SHP77 treated with DMSO at 0.1 percent for 48 hours (cell line): ENCODE measurements at regions not wholly inside any gene's neighbourhood (a gene's known extent, or its start where the extent isn't known, plus 50 kb on each side); places are given as distances from the start of the nearest gene placed in this dataset.
"Not testable (repeated sequence)": the region's sequence is repeated elsewhere in the genome, so short reads cannot be mapped to it uniquely, and the experiment has no call there.

Source experiments
- DNase-seq: peaks from one replicate; lab custom pipeline; 2025; lab: John Stamatoyannopoulos, UW

DNA sequence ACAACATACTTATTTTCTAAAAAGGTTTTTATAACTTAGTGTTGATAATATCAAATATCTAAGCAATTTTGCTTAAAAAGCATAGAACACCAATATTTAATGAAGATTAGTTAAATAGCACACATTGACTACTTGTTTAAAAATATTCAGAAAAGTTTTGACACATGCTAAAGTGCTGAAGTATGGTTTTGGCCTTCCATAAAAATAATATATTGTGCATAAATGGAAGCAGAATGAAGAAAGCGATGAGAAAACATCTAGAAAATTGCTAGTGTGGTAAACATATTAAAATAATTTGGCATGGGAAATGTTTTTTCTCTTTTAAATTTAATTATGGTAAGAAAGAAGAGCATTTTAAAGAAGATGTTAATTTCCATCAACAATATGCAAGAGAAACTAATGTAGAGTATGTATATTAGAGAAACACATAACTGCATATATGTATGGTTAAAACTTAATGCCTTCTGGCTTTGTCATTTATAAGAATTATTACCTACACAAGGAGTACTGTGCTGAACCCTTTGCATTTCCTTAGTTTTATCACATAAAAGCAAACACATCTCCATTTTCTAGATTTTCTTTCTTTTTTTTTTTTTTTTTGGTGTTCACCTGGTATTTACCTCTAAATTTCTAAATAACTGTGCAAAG lies 921.0 kb upstream of the ADAMTS5 start:
- DNase-seq, result not testable (repeated sequence)

DNA sequence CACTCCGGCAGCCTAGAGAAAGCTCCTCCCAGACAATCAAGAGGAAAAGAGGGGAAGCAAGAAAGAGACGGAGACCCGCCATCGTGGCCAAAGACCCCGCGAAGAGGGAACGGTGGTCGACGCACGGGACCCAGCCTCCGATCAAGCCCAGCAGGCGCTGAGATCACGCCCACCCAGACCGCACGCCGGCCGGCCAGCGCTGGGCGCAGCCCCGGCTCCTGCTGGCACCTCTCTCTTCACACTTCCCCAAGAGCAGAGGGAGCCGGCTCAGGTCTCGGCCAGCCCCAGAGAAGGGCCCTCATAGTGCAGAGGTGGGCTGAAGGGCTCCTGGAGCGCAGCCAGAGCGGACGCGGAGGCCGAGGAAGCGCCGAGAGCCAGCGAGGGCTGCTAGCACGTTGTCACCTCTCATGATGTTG lies 918.4 kb upstream of the ADAMTS5 start:
- no peak for DNase-seq

DNA sequence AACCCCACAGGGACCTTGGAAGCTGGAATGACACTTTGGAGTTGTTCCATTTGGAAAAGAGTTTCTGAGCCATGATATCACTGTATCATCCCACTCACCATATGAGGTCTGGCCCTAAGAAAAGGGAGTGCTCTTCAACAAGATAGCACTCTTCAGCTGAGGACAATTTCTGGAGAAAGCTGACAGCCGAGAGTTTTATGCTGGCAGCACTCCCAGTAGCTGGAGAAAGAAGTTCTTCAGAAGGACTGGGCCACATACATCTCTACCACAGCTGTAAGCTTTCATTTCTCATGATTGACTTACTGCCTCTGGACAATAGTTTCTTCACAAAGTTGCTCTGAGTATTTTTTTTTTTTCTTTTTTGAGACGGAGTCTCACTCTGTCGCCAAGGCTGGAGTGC lies 914.4 kb upstream of the ADAMTS5 start:
- DNase-seq, result not testable (repeated sequence)

DNA sequence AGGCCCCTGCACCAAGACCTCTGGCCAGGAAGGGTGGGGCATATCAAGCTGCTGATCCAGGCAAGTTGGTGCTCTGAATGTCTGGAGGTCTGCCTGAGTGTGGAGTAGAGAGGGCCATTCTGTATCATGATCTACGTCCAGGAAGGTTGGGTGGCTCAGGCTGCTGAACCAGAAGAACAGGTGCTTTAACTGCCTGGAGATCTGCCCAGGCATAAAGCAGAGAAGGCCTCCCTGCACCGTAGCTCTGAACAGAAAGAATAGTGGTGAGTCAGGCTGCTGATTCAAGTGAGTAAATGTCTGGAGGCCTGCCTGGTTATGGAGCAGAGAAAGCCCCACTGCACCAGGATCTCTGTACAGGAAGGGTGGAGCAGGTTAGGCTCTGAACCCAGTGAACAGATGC lies 905.5 kb upstream of the ADAMTS5 start:
- DNase-seq, result not testable (repeated sequence)

DNA sequence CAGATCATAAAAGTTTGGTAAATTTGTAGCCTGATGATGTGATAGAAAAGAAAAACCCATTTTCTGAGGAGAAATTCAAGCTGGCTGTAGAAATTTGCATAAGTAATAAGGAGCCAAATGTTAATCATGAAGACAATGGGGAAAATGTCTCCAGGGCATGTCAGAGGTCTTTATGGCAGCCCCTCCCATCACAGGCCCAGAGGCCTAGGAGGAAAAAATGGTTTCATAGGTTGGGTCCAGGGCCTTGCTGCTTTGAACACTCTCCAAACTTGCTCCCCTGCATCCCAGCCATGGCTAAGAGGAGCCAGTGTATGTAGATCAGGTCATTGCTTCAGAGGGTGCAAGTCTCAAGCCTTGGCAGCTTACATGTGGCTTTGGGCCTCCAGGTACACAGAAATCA lies 903.9 kb upstream of the ADAMTS5 start:
- DNase-seq, result not testable (repeated sequence)

DNA sequence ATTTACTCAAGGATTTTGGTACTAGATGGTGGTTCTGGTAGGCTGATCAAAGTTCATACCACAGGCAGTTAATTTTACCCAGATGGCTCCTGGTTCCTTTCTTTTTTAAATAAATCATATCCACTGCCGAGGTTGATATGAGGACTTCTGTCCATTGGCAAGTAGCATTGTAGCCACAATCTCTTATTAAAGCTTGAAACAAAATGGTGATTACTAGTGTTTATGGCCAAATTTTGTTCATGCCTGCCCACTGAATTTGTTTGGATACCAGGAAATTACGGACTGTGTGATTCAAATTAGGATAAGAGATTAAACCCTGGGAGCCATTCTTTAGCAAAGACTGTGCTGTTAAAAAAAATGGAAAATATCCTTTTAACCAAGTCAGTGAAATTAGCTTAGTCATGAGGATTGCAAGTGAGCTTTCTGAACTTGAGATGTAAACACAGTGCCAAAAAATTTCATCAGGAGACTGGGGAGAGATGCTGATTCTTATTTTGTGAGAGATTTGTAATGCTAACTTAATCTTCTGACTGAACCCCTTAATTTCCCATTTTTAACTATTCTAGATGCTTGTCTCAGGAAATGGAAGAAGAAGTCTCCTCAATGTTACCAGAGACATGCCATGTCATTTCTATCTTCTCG lies 893.5 kb upstream of the ADAMTS5 start:
- DNase-seq, result not testable (repeated sequence)

DNA sequence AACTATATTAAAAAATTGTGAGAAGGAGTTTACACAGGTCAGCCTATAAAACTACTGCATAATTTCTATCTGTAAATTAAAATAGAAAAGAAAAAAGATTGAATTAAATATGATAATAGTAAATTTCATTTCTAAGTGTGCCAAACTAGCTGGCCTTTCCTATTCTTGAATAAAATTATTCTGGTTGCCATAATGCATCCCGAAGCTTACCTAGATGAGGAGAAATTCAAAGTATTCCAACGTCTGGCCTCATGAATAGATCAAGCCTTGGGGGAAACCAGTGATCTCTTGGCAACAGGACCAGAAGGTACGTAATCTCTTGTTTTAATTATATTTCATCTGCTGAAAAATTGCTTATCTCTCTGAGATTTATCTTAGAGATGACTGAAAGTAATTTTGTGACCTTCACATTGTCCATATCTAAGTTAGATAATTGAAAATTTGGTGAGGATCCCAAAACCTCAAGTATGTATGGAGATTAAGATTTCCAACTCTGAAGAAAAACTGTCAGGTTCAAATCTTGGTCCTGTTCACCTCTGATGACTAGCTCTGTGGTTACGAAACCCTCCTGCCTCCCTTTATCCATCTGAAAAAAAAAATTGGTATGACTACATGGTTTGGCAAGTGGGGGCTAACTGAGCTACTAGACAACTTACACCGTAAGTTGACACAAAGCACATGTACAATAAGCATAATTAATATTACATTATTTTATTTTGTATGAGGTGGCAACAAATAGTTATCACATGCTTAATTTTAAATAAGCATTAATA lies 891.4 kb upstream of the ADAMTS5 start:
- DNase-seq, result not testable (repeated sequence)

DNA sequence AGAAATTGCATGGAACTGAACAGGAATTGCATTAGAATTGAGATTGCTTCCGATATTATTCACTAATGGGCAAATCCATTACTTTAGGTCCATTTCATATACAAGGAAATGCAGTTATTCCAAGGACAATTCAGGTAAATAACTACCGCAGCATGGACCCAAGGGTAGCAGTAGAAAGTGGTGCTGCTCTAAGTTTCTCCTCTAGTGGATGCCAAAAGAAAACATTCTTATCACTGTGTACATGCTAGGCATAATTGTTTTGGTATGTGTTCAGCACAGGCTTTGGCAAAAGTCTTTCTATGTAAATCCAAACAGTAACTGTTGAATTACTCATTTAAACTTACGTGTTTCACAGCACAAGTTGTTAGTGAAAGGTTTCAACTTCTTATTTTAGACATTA lies 890.1 kb upstream of the ADAMTS5 start:
- not testable (repeated sequence) for DNase-seq

DNA sequence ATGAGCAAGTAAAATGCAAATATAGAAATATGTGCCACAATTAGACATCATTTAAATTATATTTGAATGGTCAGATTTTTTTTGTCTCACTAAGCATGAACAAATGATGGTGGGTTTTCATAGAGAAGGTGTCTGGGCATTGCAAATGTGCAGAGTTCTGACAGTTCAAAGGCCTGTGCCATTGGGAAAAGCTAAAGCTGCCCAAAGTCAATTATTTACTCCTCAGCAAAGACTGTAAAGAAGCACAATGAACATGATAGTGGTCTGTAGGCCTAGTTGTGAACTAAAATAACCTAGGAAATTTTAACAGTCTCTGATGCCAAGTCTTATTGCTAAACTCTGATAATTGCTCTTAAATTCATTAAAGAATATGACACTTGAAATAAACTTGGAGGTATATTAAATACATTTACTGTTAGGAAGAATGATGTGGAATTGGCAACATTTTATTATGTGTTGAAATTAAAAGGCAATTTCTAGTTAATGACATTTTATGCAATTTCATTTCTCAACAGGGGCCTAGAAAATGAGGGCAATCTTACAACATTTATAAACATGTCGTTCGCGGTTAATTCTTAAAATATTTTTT lies 874.3 kb upstream of the ADAMTS5 start:
- no peak for DNase-seq

DNA sequence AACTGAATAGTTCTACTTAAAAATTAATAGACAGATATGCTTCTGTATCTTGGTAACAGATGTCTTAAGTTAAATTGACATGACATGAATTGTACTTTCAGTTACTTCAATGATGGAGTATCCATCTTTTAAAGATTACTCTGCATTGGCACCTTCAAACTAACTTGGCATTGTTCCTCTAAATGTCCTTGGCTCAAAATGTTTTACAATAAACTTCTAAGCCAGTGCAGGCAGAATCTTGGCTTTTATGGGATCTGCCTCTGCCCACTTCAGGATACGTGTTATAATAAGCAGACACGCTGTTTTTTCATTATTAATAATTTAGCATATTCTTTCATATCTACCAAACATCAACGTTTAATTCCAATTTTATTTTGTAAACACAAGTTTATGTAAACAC lies 873.4 kb upstream of the ADAMTS5 start:
- DNase-seq, result no peak

DNA sequence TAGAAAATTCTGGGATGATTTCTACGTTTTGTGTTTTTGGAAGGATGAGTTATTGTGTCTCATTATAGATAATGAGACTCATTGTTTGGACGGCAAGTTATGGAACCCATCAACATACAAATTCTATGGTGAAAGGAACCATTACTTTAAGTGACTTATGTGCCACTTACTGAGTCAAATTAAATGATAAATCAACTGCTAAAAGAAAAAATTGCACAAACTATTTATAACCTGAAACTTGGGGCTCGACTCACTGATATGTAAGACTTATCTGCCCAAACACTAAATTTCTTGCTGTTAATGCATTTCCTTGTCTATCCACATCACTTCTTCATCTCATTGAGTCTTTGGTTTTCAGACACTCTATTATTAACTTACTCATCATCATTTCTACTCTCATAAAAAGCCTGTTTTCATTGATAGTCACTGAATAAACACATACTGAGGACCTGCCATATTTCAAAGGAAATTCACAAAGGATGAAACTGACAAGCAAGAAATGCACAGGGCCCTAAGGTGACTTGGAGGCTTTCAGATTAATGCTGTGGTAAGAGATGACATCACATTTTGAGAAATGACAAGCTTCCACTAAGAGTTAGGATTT lies 872.7 kb upstream of the ADAMTS5 start:
- DNase-seq, result no peak

DNA sequence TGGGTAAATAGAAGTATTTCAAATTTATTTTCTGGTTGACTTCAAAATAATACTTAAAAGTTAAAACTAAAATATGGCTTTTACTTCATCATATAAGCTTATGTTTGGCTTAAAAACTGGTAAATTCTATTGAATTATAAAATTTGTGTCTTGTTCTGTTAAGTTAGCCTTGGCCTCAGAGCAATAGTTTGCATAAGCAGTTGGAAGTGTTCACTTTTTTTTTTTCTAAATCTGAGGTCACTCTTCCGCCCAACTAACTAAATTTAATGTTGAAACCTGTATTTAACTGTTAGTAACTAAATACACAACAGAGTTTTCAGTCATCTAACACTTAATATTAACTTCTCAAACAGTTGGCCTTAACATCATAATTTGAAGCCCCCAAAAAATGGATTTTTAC lies 871.7 kb upstream of the ADAMTS5 start:
- DNase-seq, result no peak

DNA sequence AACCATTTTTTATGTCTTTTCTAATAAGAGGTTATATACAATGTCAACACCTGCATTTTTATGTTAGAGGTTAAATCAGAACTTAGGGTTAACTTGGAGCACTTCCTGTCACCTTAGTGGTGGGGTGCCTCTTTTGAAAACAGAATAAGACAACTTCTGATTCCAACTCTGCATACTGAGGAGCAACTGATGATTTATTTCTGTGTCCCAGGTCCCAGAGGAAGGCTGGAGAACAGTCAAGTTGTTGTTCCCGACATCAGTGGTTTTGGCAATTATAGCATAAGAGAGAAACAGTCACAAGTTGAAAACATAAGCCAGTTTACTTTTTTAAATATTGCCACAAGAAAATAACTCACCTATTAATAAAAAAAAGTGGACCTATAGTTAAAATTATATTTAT lies 871.0 kb upstream of the ADAMTS5 start:
- no peak for DNase-seq

DNA sequence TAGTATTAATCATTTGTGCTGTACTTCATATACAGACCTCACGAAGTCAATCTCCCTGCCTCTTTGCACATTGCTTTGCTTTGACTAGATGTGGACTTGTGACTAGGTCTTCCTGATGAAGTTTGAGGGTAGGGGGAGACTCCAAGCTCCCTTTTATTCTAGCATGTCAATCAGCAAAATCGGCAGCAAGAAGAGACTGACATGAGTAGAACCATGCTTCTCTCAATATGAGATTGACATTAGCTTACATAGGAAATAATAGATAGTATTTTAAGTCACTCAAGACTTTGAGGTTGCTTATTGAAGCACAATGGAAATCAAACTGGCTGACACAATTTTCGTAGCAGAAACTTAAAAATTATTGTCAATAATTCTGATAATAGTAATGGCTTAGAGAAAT lies 866.4 kb upstream of the ADAMTS5 start:
- DNase-seq, result no peak

DNA sequence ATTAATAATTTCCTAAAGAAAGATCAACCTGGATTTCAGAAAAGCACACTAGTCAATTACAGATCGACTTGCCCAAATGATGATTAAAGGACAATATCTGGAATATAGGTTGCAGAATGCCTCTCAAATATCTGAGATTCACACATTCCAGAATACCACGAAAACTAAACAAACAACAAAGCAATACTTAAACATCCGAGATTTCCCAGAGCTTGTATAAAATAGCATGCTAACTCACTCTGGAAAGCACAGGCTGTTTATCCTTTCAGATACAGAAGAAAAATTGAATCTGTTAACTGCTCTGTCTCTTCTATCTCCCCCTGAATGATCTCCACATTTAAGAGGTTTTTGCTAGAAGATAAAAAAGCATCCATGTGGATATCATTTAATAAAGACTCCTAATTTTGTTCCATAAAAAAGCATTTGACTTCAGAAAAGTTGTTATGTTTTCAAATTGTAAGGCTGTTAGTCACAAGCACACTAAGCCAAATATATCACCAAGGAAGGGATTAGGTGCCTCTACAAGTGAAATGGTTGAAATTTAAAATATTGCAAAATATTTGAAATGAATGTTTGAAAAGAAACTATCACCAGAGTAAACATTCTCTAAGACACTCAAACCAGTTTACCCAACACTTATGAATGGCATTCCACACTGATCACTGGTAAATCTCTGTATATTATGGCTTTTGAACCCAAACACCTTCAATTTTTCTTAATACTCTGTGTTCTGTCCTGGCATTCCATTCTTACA lies 865.1 kb upstream of the ADAMTS5 start:
- no peak for DNase-seq

DNA sequence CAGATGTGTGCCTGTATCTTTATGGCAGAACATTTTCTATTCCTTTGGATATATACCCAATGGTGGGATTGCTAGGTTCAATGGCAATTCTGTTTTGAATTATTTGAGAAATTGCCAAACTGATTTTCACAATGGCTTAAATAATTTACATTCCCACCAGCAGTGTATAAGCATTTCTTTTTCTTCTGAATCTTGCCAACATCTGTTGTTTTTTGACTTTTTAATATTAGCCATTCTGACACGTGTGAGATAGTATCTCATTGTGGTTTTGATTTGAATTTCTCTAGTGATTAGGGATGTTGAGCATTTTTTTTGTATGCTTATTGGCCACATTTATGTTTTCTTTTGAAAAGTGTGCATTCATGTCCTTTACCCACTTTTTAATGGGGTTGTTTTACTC lies 864.3 kb upstream of the ADAMTS5 start:
- DNase-seq, result no peak

DNA sequence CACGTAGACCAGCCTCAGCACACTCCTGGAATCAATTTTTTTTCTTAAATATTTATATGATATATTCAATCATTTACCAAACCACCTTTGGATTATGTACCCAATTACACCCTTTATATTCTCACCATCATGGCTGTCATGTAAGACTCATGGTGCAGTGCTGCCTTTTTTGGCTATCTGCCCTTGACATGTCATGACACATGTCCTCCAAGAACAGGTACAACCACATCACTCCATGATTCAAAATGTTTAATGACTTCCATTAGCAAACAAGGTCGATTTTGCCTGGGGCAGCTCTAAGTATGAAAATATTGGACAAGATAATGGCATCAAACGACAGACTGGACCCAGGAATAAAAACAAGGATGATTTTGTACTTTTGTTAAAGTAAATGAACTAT lies 861.1 kb upstream of the ADAMTS5 start:
- DNase-seq, result no peak

DNA sequence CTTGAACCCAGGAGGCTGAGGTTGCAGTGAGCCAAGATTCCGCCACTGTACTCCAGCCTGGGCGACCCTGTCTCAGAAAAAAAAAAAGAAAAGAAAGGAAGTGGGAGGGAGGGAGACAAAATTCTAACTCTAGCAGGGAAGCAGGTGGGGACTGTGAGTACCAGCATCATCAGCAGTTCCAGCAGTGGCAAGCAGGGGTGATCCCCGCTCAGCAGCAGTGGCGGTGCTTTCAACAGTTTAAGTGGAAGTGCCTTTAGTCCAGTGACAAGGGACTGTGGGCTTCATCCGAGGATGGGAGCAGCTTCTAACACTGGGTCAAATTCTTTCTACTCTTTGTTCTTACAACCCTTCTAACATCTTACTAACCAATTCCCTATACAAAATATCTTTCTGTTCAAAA lies 858.1 kb upstream of the ADAMTS5 start:
- no peak for DNase-seq

DNA sequence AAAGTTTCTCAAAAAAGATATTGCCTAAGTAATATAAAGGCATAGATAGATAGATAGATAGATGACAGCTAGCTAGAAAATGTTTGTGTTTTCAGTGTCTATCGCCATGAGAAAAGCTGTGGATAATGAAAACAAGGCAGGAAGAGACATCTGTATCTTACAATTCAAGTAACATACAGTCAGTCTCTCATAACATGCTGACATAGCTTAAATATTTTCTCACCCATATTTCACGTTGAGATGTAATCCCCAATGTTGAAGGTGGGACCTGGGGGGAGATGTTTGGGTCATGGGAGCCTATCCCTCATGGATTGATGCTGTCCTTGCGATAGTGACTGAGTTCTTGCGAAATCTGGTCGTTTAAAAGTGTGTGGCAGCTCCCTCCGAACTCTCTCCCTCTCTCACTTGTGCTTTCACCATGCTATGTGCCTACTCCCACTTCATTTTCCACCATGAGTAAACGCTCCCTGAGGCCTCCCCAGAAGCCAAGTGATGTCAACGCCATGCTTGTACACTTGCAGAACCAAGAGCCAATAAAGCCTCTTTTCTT lies 856.8 kb upstream of the ADAMTS5 start:
- no peak for DNase-seq

DNA sequence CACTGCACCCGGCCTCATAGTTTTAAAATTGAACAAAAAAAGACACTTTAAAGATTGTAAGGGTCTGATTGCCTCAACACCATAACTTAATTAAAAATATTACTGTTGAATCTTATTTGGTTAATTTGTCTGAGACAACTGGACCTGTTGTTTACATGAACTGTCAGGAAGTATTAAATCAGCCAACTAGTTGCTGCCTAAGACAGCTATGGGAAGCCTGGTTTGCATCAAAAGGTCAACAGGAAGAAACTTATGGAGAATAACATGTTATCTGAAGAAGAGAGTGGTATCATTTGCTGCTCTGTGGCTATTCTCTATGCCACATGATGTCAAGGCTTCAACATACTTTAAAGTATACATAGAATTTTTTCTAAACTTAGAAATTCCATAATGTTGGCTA lies 853.5 kb upstream of the ADAMTS5 start:
- DNase-seq, result no peak

DNA sequence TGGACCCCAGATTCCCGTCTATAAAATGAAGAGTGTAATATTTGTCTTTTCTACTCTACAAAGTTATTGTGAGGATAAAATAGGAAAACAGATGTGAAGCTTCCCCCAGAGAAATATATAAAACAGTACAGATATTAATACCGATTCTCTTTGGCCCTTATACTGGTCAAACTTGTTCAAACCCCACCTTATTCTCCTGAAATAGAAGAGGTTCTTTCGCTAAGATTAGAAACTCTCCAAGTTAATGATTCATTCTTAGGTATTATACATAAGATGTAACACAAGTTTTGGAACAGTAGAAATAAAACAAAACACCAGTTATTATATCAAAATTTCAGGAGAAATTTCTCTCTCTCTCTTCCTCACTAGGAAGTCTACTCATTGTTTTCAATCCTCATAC lies 852.4 kb upstream of the ADAMTS5 start:
- DNase-seq, result no peak
